Colonic mucosa (tissue), 4 donors: ENCODE measurements at regions not wholly inside any gene's neighbourhood (a gene's known extent, or its start where the extent isn't known, plus 50 kb on each side); places are given as distances from the start of the nearest gene placed in this dataset.

ENCODE experiments used
- DNase-seq: peaks from one replicate; pipeline ENCODE4 v3.0.0-alpha.2; 2020
- H3K27ac ChIP-seq: fragments of 200-600 bp; one replicate; pipeline ENCODE4 v1.8.0; 2021
- H3K27me3 ChIP-seq: fragments of 200-600 bp; one replicate; pipeline ENCODE4 v1.8.0; 2021
- H3K36me3 ChIP-seq: fragments of 200-600 bp; one replicate; pipeline ENCODE4 v1.8.0; 2021
- H3K4me1 ChIP-seq: fragments of 200-600 bp; one replicate; pipeline ENCODE4 v1.8.0; 2021; ENCODE audit warnings: mild to moderate bottlenecking
- H3K4me3 ChIP-seq: fragments of 200-600 bp; one replicate; pipeline ENCODE4 v1.8.0; 2021
- H3K9ac ChIP-seq, 2 donors: one replicate each; pipeline ENCODE4 v1.7.0; 2013; ENCODE audit warnings: control low read depth in 2 of 2, low read depth in 2 of 2, low read length in 2 of 2
- H3K9me3 ChIP-seq: fragments of 200-600 bp; one replicate; pipeline ENCODE4 v1.8.0; 2021
- intact Hi-C: fragments of 100-400 bp; cut with DNase I; formaldehyde crosslinking; loops from one replicate; pipeline ENCODE4 v1.14.1; 2022
- TF ChIP-seq, protein P1 (sequence below): fragments of 200-600 bp; IDR thresholded peaks from one replicate; pipeline ENCODE4 v1.8.0; 2022; ENCODE audit warnings: antibody characterized with exemption, mild to moderate bottlenecking
- donor health status: healthy.
- donor health status: DM: no; HTN: no; CAD: no.
- donor health status: DM: no; HTN: no; CAD: no.

DNA sequence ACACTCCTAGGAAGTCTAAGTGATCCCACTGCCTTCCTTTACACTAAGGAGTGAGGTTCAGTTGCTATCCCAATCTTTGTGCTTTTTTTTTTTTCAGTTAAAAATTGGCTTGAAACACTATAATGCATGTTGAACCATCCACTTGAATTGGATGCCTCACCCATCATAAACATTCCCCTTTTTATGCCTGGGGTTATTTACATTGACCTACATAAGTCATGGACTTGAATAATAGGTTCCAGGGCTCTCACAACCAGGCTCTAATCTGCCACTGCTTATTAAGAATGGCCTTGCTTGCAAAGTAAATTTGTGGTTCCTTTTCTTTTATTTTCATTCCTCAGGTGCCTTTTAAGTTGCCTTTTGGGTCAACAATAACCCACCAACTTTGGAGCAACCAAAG is 236.1 kb upstream of the MEIS1 start:
- intact Hi-C loops: no loop called here
- Histone ChIP-seq H3K27ac (no peak overlapping the region), H3K9ac (no peak overlapping the region), H3K9me3 (no peaks in the 10 kb centered on the region), H3K36me3 (no peaks in the 10 kb centered on the region), H3K27me3 (no peaks in the 10 kb centered on the region), H3K4me1 (no peaks in the 10 kb centered on the region), H3K4me3 (no peak overlapping the region)
- no peak for DNase-seq
- TF ChIP-seq, protein P1, sequence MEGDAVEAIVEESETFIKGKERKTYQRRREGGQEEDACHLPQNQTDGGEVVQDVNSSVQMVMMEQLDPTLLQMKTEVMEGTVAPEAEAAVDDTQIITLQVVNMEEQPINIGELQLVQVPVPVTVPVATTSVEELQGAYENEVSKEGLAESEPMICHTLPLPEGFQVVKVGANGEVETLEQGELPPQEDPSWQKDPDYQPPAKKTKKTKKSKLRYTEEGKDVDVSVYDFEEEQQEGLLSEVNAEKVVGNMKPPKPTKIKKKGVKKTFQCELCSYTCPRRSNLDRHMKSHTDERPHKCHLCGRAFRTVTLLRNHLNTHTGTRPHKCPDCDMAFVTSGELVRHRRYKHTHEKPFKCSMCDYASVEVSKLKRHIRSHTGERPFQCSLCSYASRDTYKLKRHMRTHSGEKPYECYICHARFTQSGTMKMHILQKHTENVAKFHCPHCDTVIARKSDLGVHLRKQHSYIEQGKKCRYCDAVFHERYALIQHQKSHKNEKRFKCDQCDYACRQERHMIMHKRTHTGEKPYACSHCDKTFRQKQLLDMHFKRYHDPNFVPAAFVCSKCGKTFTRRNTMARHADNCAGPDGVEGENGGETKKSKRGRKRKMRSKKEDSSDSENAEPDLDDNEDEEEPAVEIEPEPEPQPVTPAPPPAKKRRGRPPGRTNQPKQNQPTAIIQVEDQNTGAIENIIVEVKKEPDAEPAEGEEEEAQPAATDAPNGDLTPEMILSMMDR: no peak

DNA sequence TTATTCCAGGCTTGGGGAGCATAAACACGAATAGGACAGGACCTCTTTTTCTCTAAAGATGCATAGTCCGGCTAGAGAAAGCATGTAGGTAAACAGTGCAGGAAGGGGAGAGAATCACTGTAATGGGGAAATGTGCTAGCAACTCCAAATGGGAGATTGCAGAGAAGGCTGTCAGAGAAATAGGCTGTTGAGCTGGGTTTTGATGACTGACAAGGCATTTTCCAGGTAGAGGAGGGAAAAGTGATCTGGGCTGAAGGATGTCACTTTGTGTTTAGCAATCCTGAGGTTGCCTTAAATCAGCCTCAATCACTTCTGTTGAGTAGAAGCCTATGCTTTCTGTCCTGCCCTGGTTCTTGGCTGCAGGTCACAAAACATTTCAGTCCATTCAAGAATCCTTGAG is 242.0 kb upstream of the MEIS1 start:
- H3K4me1 ChIP-seq: no peaks in the 10 kb centered on the region
- no peak overlapping the region for H3K9ac ChIP-seq
- H3K9me3 ChIP-seq: no peaks in the 10 kb centered on the region
- H3K4me3 ChIP-seq: no peak overlapping the region
- intact Hi-C loops: no loop called here
- H3K36me3 ChIP-seq: no peaks in the 10 kb centered on the region
- H3K27ac ChIP-seq: no peak overlapping the region
- TF ChIP-seq, protein P1: no peak
- DNase-seq: no peak
- no peaks in the 10 kb centered on the region for H3K27me3 ChIP-seq

- DNase-seq: no peak
- H3K9me3 ChIP-seq: no peaks in the 10 kb centered on the region
- no peak overlapping the region for H3K4me3 ChIP-seq
- intact Hi-C loops: no loop called here
- H3K36me3 ChIP-seq: no peaks in the 10 kb centered on the region
- H3K9ac ChIP-seq: no peak overlapping the region
- H3K27ac ChIP-seq: no peak overlapping the region
- TF ChIP-seq, protein P1: no peak
- H3K4me1 ChIP-seq: no peaks in the 10 kb centered on the region
- no peaks in the 10 kb centered on the region for H3K27me3 ChIP-seq
Observed at GRCh38 chr2:66191311-66191710, 243.6 kb upstream of the MEIS1 start.

- DNase-seq: no peak
- intact Hi-C loops: no loop called here
Observed at GRCh38 chr2:66189553-66189952, 245.4 kb upstream of the MEIS1 start.

DNA sequence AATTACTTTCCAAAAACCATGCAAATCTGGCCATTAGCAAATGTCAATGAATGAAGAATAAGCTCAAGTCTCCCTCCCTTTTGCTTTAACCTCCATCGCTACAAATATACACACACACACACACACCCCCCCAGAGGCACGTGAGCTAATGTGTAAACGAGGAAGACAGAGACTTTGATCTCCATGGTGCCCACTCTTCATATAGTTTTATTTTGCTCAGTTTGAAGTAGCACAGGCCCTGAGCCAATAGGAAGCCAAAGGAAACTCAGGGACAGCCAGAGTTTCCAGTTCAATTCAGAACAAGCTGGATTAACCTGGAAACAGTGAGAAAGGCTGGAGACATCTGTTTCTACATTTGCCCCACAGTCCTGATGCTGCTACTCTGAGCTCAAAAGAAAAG is 248.4 kb upstream of the MEIS1 start:
- no peaks in the 10 kb centered on the region for H3K4me1 ChIP-seq
- no peak overlapping the region for H3K4me3 ChIP-seq
- no peak for DNase-seq
- H3K27me3 ChIP-seq: no peaks in the 10 kb centered on the region
- H3K36me3 ChIP-seq: no peaks in the 10 kb centered on the region
- intact Hi-C loops: no loop called here
- H3K9ac ChIP-seq: no peak overlapping the region
- H3K27ac ChIP-seq: no peak overlapping the region
- no peaks in the 10 kb centered on the region for H3K9me3 ChIP-seq
- TF ChIP-seq, protein P1: no peak

More at GRCh38 chr2:66189553-66189952, 245.4 kb upstream of the MEIS1 start:
- Histone ChIP-seq H3K4me3 (no peak overlapping the region), H3K9ac (no peak overlapping the region), H3K27me3 (no peaks in the 10 kb centered on the region), H3K4me1 (no peaks in the 10 kb centered on the region), H3K9me3 (no peaks in the 10 kb centered on the region), H3K27ac (no peak overlapping the region), H3K36me3 (no peaks in the 10 kb centered on the region)
- TF ChIP-seq, protein P1: no peak
